NK-92 (cell line): ENCODE measurements at regions not wholly inside any gene's neighbourhood (a gene's known extent, or its start where the extent isn't known, plus 50 kb on each side); places are given as distances from the start of the nearest gene placed in this dataset.

ENCODE experiments used
- DNase-seq: peaks from one replicate; lab custom pipeline; 2025; ENCODE audit not compliant: unreplicated experiment; lab: John Stamatoyannopoulos, UW

DNA sequence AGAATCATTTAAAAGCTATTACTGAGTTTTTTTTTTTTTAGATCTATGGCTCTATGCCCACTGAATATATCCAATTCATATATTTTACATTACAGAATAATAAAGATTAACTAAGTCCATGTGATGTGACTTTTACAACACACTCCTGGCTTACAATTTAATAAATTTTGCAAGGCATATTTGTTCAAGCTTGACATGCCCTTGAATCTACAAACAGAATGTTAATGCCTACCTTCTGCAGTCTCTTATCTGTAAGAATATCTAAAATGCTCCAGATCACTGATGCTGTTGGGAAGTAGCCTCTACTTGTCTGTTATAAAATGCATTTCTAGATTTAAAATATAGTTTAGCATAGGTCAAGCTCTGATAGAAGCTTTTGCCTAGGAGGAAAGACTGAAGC lies 100.7 kb upstream of the RASGEF1B start:
- no peak for DNase-seq

- DNase-seq = no peak
Observed at GRCh38 chr4:81571105-81571504, 99.4 kb upstream of the RASGEF1B start.

- no peak for DNase-seq
Observed at GRCh38 chr4:81566161-81566591, 94.5 kb upstream of the RASGEF1B start.

- DNase-seq = no peak
Observed at GRCh38 chr4:81565142-81565870, 93.6 kb upstream of the RASGEF1B start.

DNA sequence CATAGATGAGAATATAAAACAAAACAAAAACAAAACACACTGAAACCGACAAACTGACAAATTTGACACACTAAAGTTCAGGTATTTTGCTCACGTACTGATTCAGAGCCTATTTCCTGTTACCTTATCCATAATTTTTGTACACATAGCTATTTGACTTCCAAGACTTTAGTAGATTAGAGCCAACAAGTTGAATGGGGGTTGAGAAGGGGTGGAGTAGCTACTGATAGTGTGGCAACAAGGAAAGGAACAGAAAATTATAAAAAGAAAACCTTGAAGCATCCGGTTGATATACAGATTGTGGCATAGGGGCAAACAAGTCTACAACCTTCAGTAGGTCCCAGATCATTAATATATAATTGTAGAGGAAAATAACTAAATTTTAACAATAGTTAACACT lies 92.3 kb upstream of the RASGEF1B start:
- no peak for DNase-seq

- DNase-seq = no peak
Observed at GRCh38 chr4:81562093-81562492, 90.4 kb upstream of the RASGEF1B start.

DNA sequence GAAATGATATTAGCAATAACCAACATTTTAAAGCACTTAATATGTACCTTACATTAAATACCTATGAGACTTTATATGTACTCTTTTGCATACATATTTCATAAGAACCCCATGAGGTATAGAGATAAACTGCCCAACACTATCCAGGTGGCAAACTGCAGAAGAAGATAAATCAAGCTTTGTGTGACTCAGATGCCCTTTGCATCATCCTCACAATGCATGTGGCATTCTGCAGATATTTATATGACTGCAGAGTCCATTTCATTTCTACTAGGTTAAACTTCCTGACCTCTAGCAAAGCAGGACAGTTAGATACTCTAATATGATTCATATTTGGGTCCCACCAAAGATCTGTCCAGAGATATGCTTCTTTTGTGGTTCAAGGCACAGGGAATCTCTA lies 85.6 kb upstream of the RASGEF1B start:
- no peak for DNase-seq

GRCh38 chr4:81555489-81555888 lies 83.8 kb upstream of the RASGEF1B start:
- no peak for DNase-seq

- DNase-seq = no peak
Observed at GRCh38 chr4:81552086-81552485, 80.4 kb upstream of the RASGEF1B start.

- DNase-seq = no peak
Observed at GRCh38 chr4:81550388-81550859, 78.7 kb upstream of the RASGEF1B start.

GRCh38 chr4:81549984-81550383 lies 78.3 kb upstream of the RASGEF1B start:
- DNase-seq = no peak

- DNase-seq = no peak
Observed at GRCh38 chr4:81546777-81547176, 75.1 kb upstream of the RASGEF1B start.

- no peak for DNase-seq
Observed at GRCh38 chr4:81541161-81541945, 69.6 kb upstream of the RASGEF1B start.

GRCh38 chr4:81538716-81539427 lies 67.2 kb upstream of the RASGEF1B start:
- DNase-seq = no peak

- no peak for DNase-seq
Observed at GRCh38 chr4:81531410-81531809, 59.7 kb upstream of the RASGEF1B start.

DNA sequence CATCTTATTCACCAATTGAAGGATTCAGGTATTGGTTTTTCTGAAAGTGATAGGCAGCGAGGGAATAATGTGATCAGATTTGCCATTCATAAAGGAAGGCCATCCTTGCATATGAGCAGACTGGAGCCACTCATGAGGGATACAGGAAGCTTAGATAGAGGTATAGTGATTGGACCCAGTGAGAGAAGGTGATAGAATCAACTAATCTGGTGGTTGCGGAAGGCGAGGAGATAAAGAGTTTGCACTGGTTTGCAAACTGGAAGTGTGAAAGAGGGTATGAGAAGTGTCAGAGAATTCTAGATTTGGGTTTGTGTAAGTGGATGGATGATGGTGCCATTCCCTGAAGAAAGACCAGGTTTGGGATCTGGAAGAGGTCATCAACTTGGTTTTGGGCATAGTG lies 57.3 kb upstream of the RASGEF1B start:
- no peak for DNase-seq

DNA sequence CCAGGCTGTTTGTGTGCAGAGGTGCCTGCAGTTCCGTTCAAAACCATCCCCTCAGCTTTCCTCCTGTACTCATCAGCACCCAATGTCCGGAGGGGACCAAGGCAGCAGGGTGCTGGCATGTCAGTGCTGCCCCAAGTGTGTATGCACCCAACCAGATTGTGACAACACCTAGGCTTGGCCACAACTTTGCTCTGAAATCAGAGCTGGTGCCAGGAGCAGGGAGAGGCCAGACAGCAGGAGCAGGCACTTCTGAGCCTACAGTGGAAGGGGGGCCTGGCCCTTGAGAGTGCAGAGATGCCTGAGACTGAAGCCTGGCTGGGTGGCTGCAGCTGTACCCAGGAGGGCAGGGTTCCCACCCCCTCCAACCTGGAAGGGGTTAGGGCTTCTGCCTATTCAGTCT lies 56.5 kb upstream of the RASGEF1B start:
- DNase-seq = no peak

GRCh38 chr4:81527709-81528108 lies 56.0 kb upstream of the RASGEF1B start:
- DNase-seq = no peak

- DNase-seq = no peak
Observed at GRCh38 chr4:81527115-81527514, 55.4 kb upstream of the RASGEF1B start.

- DNase-seq = no peak
Observed at GRCh38 chr4:81526706-81527105, 55.0 kb upstream of the RASGEF1B start.

- no peak for DNase-seq
Observed at GRCh38 chr4:81523672-81524327, 52.1 kb upstream of the RASGEF1B start.
